ENCODE measurements at regions not wholly inside any gene's neighbourhood (a gene's known extent, or its start where the extent isn't known, plus 50 kb on each side); places are given as distances from the start of the nearest gene placed in this dataset.

GRCh38 chr3:159904455-159904854 is 84.2 kb upstream of the IL12A start:
- TF ChIP-seq POLR2AphosphoS5 (IDR thresholded peaks at IDR 0.05; ENCODE audit: low read depth, low read length) (no peak), TAF1 (IDR thresholded peaks at IDR 0.05; ENCODE audit: borderline replicate concordance, low read depth, low read length) (no peak), POLR2A (IDR thresholded peaks at IDR 0.05; ENCODE audit: low read depth, low read length) (no peak)

All from GM12892 (cell line).